ENCODE measurements at regions not wholly inside any gene's neighbourhood (a gene's known extent, or its start where the extent isn't known, plus 50 kb on each side); places are given as distances from the start of the nearest gene placed in this dataset.

- H3K4me1 Mint-ChIP-seq: no peaks in the 10 kb centered on the region
- ATAC-seq (no peak), DNase-seq (ENCODE audit: low spot score) (no peak)
- CTCF ChIA-PET: no interaction called here
- no peaks in the 10 kb centered on the region for H3K27me3 Mint-ChIP-seq (ENCODE audit: low read depth)
- no peak for TF ChIP-seq MXD4 (CRISPR knock-in tag; IDR thresholded peaks at IDR 0.05; ENCODE audit: borderline replicate concordance)
- no peak for TF ChIP-seq CREB1 (CRISPR knock-in tag; IDR thresholded peaks at IDR 0.05)
- TF ChIP-seq ZNF512 (CRISPR knock-in tag; IDR thresholded peaks at IDR 0.05; ENCODE audit: borderline replicate concordance): no peak
- TF ChIP-seq MLX (CRISPR knock-in tag; IDR thresholded peaks at IDR 0.05): no peak
- no peak for TF ChIP-seq ATF3 (CRISPR knock-in tag; conservative IDR thresholded peaks at IDR 0.05)
- TF ChIP-seq USF1 (CRISPR knock-in tag; IDR thresholded peaks at IDR 0.05): no peak
- TF ChIP-seq E2F4 (CRISPR knock-in tag; IDR thresholded peaks at IDR 0.05; ENCODE audit: borderline replicate concordance, low read depth): no peak
- TF ChIP-seq TEAD4 (CRISPR knock-in tag; IDR thresholded peaks at IDR 0.05): no peak
- TF ChIP-seq OVOL2 (CRISPR knock-in tag; IDR thresholded peaks at IDR 0.05; ENCODE audit: borderline replicate concordance): no peak
- TF ChIP-seq ZNF423 (CRISPR knock-in tag; IDR thresholded peaks at IDR 0.05): no peak
- H3K4me3 Mint-ChIP-seq: no peak overlapping the region
- POLR2A ChIA-PET: no interaction called here
- H3K36me3 Mint-ChIP-seq: peaks cover 15% of the 10 kb centered on the region
- H3K9me3 Mint-ChIP-seq: peaks cover 36% of the 10 kb centered on the region
- no peak overlapping the region for H3K27ac Mint-ChIP-seq
Observed at GRCh38 chr4:141538001-141538400, 98.4 kb upstream of the IL15 start.

GRCh38 chr4:141540643-141541042 lies 95.7 kb upstream of the IL15 start:
- no peak overlapping the region for H3K4me3 Mint-ChIP-seq
- no peak overlapping the region for H3K27ac Mint-ChIP-seq
- ChIA-PET CTCF (interaction anchor here (0.7 kb wide), 1 partner anchor 84 kb away, joined by 3 read pairs; no protein-coding TSS in a partner anchor), POLR2A (no interaction called here)
- H3K9me3 Mint-ChIP-seq: peaks cover 20% of the 10 kb centered on the region
- no peaks in the 10 kb centered on the region for H3K4me1 Mint-ChIP-seq
- peaks cover 8% of the 10 kb centered on the region for H3K36me3 Mint-ChIP-seq
- ATAC-seq (no peak), DNase-seq (ENCODE audit: low spot score) (no peak)
- H3K27me3 Mint-ChIP-seq (ENCODE audit: low read depth): no peaks in the 10 kb centered on the region
- no peak for TF ChIP-seq ZSCAN18 (CRISPR knock-in tag; IDR thresholded peaks at IDR 0.05)
- no peak for TF ChIP-seq SMAD4 (CRISPR knock-in tag; IDR thresholded peaks at IDR 0.05)
- no peak for TF ChIP-seq CTCF (IDR thresholded peaks at IDR 0.05)
- TF ChIP-seq CREM (CRISPR knock-in tag; IDR thresholded peaks at IDR 0.05): no peak
- TF ChIP-seq ZBTB21 (CRISPR knock-in tag; IDR thresholded peaks at IDR 0.05; ENCODE audit: borderline replicate concordance): no peak
- TF ChIP-seq FOXP1 (CRISPR knock-in tag; IDR thresholded peaks at IDR 0.05; ENCODE audit: borderline replicate concordance): no peak
- TF ChIP-seq ZNF671 (CRISPR knock-in tag; IDR thresholded peaks at IDR 0.05): no peak
- no peak for TF ChIP-seq ZNF423 (CRISPR knock-in tag; IDR thresholded peaks at IDR 0.05)
- TF ChIP-seq AFF4 (CRISPR knock-in tag; IDR thresholded peaks at IDR 0.05; ENCODE audit: borderline replicate concordance): no peak
- TF ChIP-seq ELF4 (CRISPR knock-in tag; IDR thresholded peaks at IDR 0.05; ENCODE audit: low read depth): no peak
- no peak for TF ChIP-seq SP1 (CRISPR knock-in tag; conservative IDR thresholded peaks at IDR 0.05)
- no peak for TF ChIP-seq FOXK1 (CRISPR knock-in tag; IDR thresholded peaks at IDR 0.05)
- no peak for TF ChIP-seq EMX1 (CRISPR knock-in tag; IDR thresholded peaks at IDR 0.05)
- TF ChIP-seq RORB (CRISPR knock-in tag; IDR thresholded peaks at IDR 0.05): no peak
- TF ChIP-seq NR1H2 (CRISPR knock-in tag; IDR thresholded peaks at IDR 0.05): no peak
- TF ChIP-seq OVOL2 (CRISPR knock-in tag; IDR thresholded peaks at IDR 0.05; ENCODE audit: borderline replicate concordance): no peak
- TF ChIP-seq CREB1 (CRISPR knock-in tag; IDR thresholded peaks at IDR 0.05): no peak
- no peak for TF ChIP-seq NR2C2 (CRISPR knock-in tag; IDR thresholded peaks at IDR 0.05)
- TF ChIP-seq MYBL2 (CRISPR knock-in tag; IDR thresholded peaks at IDR 0.05): no peak

Data from WTC11 (cell line).